ENCODE measurements at regions not wholly inside any gene's neighbourhood (a gene's known extent, or its start where the extent isn't known, plus 50 kb on each side); places are given as distances from the start of the nearest gene placed in this dataset.
"Not testable (repeated sequence)": the region's sequence is repeated elsewhere in the genome, so short reads cannot be mapped to it uniquely, and the experiment has no call there.

GRCh38 chr1:188154196-188154595, 1325.4 kb downstream of the PLA2G4A start:
- no peak for DNase-seq (ENCODE audit: low read depth, low spot score)

DNA sequence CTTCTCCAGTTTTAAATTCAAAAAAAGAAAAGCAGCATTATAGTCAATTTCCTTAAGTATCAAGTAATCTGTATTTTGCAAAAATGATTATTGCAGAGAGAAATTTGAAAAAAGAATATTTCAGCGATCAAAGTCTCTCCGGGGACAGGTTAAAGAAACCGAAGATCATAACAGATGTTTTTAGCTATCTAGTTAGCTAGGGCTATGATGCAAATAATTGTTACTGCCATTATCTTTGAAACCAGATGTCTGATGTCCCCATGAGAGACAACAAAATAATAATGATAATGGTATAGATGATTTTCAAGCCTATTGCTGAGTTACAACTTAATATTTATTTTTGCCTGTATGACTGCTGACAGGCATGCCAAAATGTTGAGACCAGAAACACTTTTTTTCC, 1326.0 kb downstream of the PLA2G4A start:
- no peak for DNase-seq (ENCODE audit: low read depth, low spot score)

DNA sequence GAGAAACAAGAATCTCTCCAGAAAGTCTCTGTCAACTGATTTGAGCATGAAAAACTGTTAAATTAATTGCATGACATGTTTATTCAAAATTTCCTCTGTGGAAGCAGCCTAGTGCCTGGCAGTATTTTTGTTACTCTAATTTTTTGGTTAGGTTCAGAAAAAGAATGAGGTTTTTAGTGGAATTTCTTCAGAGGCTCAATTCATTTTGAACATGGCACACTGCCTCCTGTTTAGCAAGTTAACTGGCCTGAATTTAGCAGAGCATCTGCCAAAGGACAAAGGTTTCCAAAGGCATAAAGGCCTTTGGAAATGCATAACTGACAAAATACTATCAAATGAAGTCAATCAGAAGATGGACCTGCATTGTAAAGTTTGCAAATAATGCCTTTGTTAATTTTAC, 1326.5 kb downstream of the PLA2G4A start:
- DNase-seq (ENCODE audit: low read depth, low spot score) = no peak

DNA sequence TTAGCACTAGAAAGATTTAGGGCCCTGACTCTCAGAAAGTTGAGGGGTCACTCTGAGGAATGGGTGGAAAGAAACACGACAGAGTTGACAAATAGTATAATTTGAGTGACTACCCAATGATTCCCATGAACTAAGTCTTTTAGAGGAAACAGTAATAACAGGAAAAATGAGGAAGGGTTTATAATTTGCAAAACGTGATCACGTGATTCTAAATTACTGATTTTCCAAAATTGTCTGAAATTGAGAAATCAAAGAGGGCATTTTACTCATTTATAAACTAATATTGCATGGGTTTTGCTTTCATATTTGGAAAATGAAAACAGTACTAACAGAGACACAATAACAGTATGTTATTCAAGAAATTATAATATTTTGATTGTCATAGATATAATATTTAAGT, 1335.7 kb downstream of the PLA2G4A start:
- DNase-seq (ENCODE audit: low read depth, low spot score) = no peak

GRCh38 chr1:188166654-188167053, 1337.9 kb downstream of the PLA2G4A start:
- no peak for DNase-seq (ENCODE audit: low read depth, low spot score)

DNA sequence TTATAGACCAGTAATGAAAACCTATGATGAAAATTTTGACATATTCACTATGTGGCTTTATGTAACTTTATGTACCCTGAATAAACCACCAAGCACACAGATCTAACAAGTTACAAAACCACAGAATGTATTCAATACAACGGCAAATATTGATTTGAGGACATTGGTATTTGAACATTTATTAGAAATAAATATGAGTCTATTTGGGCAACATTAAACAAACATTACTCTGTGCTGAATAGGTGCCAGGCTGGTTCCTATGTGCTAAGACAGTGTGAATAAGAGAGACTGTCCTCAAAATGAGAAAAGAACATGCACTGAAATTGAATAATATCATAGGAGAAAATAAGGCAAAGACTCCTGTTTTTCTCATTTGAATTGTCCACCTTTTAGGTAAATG, 1341.2 kb downstream of the PLA2G4A start:
- no peak for DNase-seq (ENCODE audit: low read depth, low spot score)

DNA sequence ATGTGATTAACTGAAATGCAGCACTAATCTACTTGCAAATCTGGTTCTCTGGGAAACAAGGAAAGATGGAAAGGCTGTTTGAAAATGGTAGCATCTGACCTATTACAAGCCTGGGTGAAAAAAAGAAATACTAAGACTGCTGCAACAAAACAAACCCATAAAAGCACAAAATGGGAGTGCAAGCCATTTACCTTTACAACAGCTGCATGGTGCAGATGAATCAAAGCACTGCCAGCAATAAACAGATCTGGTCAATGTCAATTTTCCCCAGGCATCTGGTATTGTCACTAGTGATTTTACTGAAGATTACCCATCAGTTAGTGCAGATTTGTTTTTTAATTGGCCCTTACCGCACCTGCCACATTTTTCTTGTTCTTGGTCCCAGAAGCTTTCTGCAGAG, 1341.7 kb downstream of the PLA2G4A start:
- no peak for DNase-seq (ENCODE audit: low read depth, low spot score)

DNA sequence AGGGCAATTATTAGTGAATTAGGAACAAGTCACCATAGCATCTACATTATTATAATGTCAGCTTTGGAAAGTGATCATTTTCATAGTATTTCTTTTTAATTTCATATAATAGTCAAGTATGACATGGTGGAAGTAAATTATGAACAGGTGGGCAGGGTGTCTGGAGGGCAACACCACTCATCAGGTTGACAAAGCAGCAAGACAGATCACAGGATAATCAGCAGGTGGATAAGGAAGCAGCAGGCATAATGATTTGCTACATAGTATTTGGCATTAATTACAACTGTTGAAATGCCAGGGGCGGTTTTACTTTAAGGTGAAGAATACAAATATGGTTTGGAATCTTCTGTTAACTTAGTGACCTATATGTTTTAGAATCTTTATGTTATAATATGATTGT, 1342.2 kb downstream of the PLA2G4A start:
- no peak for DNase-seq (ENCODE audit: low read depth, low spot score)

GRCh38 chr1:188182063-188182462, 1353.3 kb downstream of the PLA2G4A start:
- not testable (repeated sequence) for DNase-seq (ENCODE audit: low read depth, low spot score)

DNA sequence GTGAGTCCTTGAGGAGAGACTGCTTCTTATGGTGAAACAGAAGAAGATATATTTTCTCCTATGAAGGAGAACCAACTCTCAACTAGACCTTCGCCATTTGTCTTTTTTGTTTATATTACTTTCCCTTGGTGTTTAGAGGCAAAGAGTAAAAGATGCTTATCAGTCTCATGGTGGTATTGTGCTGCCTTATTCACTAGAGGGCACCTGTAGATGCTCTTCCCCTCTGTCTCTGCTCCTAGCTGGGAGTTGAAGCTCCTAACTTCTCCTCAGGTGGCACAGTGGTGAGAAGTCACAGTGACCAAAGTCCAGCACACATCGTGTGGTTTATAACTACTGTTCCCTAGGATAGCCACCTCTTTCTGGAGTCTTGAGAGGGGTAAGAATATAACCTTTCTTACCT, 1359.6 kb downstream of the PLA2G4A start:
- DNase-seq (ENCODE audit: low read depth, low spot score) = no peak

GRCh38 chr1:188194916-188195315, 1366.2 kb downstream of the PLA2G4A start:
- no peak for DNase-seq (ENCODE audit: low read depth, low spot score)

GRCh38 chr1:188218289-188218688, 1389.5 kb downstream of the PLA2G4A start:
- no peak for DNase-seq (ENCODE audit: low read depth, low spot score)

GRCh38 chr1:188220051-188220450, 1391.3 kb downstream of the PLA2G4A start:
- no peak for DNase-seq (ENCODE audit: low read depth, low spot score)

DNA sequence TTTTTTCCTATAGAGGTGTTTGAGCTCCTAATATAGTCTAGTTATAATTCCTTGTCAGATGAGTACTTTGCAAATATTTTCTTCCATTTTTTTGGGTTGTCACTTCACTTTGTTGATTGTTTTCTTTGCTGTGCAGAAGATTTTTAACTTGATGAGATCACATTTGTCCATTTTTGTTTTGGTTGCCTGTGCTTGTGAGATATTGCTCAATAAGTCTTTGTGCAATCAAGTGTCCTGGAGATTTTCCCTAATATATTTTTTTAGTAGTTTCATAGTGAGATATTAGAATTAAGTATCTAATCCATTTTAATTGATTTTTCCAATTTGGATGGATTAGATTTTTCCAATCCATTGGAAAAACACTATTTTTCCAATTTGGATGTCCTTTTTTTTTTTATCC, 1395.5 kb downstream of the PLA2G4A start:
- no peak for DNase-seq (ENCODE audit: low read depth, low spot score)

DNA sequence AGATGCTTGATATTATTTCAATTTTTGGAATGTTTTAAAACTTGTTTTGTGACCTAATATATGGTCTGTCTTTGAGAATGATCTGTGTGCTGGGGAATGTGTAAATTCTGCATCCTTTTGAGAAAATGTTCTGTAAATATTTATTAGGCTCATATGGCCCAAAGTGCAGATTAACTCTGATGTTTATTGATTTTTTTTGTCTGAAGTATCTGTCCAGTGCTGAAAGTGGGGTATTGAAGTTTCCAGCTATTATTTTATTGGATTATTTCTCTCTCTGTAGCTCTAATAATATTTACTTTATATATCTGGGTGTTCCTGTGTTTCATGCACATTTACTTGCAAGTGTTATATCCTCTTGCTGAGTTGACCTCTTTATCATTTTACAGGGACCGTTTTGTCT, 1397.2 kb downstream of the PLA2G4A start:
- DNase-seq (ENCODE audit: low read depth, low spot score) = no peak

DNA sequence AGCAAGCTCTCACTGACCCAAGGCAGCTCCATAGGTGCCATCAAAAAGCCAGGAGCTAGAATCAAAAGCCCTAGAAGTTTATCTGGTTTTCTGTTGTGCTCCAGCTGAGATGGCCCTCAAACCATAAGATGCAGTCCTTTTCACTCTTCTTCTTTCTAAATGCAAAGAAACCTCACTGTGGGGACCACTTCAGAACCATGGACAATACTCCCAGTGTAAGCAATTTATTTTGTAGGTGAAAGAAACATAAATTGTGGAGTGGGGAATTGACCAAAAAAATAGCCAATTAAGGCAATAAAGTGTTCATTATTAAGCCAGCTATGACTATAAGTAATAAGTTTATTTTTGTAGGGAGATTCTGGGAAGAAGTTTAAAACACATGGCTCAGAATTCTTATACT, 1399.9 kb downstream of the PLA2G4A start:
- DNase-seq (ENCODE audit: low read depth, low spot score) = no peak

GRCh38 chr1:188237573-188238348, 1409.0 kb downstream of the PLA2G4A start:
- DNase-seq (ENCODE audit: low read depth, low spot score) = no peak

DNA sequence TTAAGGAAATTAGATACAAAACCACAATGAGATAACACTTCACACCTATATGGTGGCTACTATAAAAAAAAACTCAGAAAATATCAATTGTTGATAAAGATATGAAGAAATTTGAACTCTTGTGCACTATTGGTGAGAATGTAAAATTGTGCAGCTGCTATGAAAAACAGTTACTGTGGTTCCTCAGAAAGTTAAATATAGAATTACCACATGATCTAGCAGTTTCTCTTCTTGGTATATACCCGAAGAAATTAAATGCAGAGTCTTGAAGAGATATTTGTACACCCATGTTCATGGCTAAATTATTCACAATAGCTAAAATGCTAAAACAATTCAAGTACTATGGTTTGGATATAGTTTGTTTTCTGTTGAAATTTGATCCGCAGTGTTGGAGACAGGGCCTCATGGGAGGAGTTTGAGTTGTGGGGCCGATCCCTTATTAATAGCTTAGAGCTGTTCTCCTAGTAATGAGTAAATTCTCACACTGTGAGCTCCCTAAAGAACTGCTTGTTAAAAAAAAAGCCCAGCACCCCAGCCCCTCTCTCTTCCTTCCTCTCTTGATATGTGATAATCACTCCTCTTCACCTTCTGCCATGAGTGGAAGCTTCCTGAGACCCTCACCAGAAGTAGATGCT, 1412.1 kb downstream of the PLA2G4A start:
- DNase-seq (ENCODE audit: low read depth, low spot score) = no peak

- no peak for DNase-seq (ENCODE audit: low read depth, low spot score)
These were observed 1412.9 kb downstream of the PLA2G4A start for GRCh38 chr1:188241629-188242028.

DNA sequence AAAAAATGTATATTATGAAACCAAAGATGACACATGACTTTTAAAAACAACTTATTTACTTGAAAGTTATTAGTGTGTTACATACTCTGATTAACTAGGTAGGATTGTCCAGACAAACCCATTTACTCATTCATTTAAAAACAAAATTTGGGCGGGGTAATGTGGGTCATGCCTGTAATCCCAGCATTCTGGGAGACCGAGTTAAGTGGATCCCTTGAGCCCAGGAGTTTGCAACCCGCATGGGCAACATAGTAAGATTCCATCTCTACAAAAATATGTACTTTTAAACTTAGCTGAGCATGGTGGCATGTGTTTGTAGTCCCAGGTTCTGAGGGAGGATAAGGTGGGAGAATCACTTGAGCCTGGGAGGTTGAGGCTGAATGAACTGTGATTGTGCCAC, 1414.7 kb downstream of the PLA2G4A start:
- no peak for DNase-seq (ENCODE audit: low read depth, low spot score)

DNA sequence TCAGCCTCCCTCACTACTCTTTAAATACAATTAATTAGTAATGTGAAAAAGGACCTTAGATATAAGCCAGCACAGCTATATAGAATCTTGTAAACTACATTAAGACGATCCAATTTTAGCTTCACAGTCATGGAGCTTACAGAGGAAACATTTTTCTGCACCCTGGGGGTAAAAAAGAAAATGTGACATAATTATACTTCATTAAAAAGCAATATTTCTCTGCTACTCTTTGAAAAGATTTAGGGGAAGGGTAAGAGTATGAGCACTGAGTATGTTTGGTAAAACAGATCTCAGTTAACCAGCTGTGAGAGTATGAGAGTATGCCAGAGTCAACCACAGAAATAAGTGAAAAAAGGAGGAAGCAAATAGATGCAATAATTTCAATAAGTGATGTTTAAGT, 1415.9 kb downstream of the PLA2G4A start:
- no peak for DNase-seq (ENCODE audit: low read depth, low spot score)

GRCh38 chr1:188247255-188247654, 1418.5 kb downstream of the PLA2G4A start:
- no peak for DNase-seq (ENCODE audit: low read depth, low spot score)

DNA sequence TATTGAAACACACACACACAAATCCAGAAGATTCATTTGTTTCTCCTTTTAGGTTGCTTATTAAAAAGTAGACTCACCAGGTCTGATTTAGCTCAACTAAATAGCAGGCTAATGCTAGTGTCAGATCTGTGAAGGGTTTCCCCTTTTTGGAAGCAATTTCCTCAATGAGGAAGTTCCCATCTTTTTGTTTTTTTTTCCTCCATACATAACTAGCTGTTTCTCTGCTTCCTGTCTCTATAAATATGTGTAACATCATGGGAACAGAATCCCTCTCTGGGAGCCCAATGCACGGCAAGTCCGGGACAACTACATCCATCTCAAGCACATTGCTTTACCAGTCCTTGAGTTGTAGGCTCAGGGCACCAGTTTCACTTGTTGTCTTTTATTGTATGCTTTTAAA, 1421.1 kb downstream of the PLA2G4A start:
- no peak for DNase-seq (ENCODE audit: low read depth, low spot score)

GRCh38 chr1:188251036-188251435, 1422.3 kb downstream of the PLA2G4A start:
- no peak for DNase-seq (ENCODE audit: low read depth, low spot score)
